HEK293 (cell line): ENCODE measurements at regions not wholly inside any gene's neighbourhood (a gene's known extent, or its start where the extent isn't known, plus 50 kb on each side); places are given as distances from the start of the nearest gene placed in this dataset.

ENCODE experiments used
- CTCF ChIA-PET: fragments of 350-600 bp; formaldehyde crosslinking; extraction: SDS; loops from one replicate; lab custom pipeline; 2021; ENCODE audit warnings: antibody characterized with exemption; lab: Yijun Ruan, JAX
- POLR2A ChIA-PET: fragments of 300-600 bp; formaldehyde crosslinking; extraction: SDS; loops from one replicate; lab custom pipeline; 2020; ENCODE audit warnings: antibody characterized with exemption, inconsistent platforms; lab: Yijun Ruan, JAX
- H3K27ac ChIP-seq: fragments of 200-500 bp; sonication (Bioruptor generic); 2 replicates; pipeline ENCODE4 v1.5.1; 2014; ENCODE audit warnings: low read depth, low read length, control low read depth, inconsistent platforms; ENCODE audit errors: extremely low read depth
- H3K36me3 ChIP-seq, 2 experiments: fragments of 200-500 bp in 1 of 2; sonication (Bioruptor generic) in 1 of 2; 1 replicate in 1 of 2; 2 replicates in 1 of 2; pipeline ENCODE4 v1.5.1; 2014 to 2017; ENCODE audit warnings: inconsistent platforms in 2 of 2, low read length in 2 of 2; ENCODE audit not compliant: control insufficient read depth in 2 of 2, insufficient read depth in 1 of 2
- H3K4me1 ChIP-seq: fragments of 200-500 bp; sonication (Bioruptor generic); 2 replicates; pipeline ENCODE4 v1.5.1; 2014; ENCODE audit warnings: mild to moderate bottlenecking, low read length, inconsistent platforms; ENCODE audit not compliant: control insufficient read depth, insufficient read depth
- H3K4me3 ChIP-seq: 2 replicates; pipeline ENCODE4 v1.5.1; 2011; ENCODE audit warnings: low read depth, mild to moderate bottlenecking, control low read depth, low read length, moderate library complexity
- H3K9me3 ChIP-seq: fragments of 200-500 bp; sonication (Bioruptor generic); 2 replicates; pipeline ENCODE4 v1.5.1; 2014; ENCODE audit warnings: low read depth, low read length, inconsistent platforms; ENCODE audit not compliant: control insufficient read depth, insufficient read depth
- KLF17 ChIP-seq: fragments of 450-650 bp; formaldehyde crosslinking; IDR thresholded peaks from 2 replicates; pipeline ENCODE4 v1.5.1; 2016; ENCODE audit warnings: missing biosample characterization, missing genetic modification characterization
- REST ChIP-seq: fragments of 450-650 bp; formaldehyde crosslinking; IDR thresholded peaks from 2 replicates; pipeline ENCODE4 v1.5.1; 2016; ENCODE audit warnings: missing biosample characterization, missing genetic modification characterization
- SALL2 ChIP-seq: fragments of 450-650 bp; formaldehyde crosslinking; IDR thresholded peaks from 2 replicates; pipeline ENCODE4 v1.5.0; 2017; ENCODE audit warnings: missing biosample characterization, mild to moderate bottlenecking, missing genetic modification characterization, borderline replicate concordance
- ZBTB1 ChIP-seq: fragments of 450-650 bp; formaldehyde crosslinking; IDR thresholded peaks from 2 replicates; pipeline ENCODE4 v1.5.1; 2016; ENCODE audit warnings: missing biosample characterization, missing genetic modification characterization
- ZBTB17 ChIP-seq: fragments of 450-650 bp; formaldehyde crosslinking; IDR thresholded peaks from 2 replicates; pipeline ENCODE4 v1.5.1; 2016; ENCODE audit warnings: missing biosample characterization, missing genetic modification characterization
- ZBTB20 ChIP-seq: fragments of 450-650 bp; formaldehyde crosslinking; IDR thresholded peaks from 2 replicates; pipeline ENCODE4 v1.5.1; 2016; ENCODE audit warnings: missing biosample characterization, missing genetic modification characterization
- ZBTB48 ChIP-seq: fragments of 450-650 bp; formaldehyde crosslinking; IDR thresholded peaks from 2 replicates; pipeline ENCODE4 v1.5.1; 2016; ENCODE audit warnings: missing biosample characterization, missing genetic modification characterization
- ZBTB49 ChIP-seq: fragments of 450-650 bp; formaldehyde crosslinking; IDR thresholded peaks from 2 replicates; pipeline ENCODE4 v1.5.1; 2016; ENCODE audit warnings: missing biosample characterization, missing genetic modification characterization, low read depth
- ZBTB6 ChIP-seq: fragments of 450-650 bp; formaldehyde crosslinking; IDR thresholded peaks from 2 replicates; pipeline ENCODE4 v1.5.1; 2017; ENCODE audit warnings: missing biosample characterization, missing genetic modification characterization
- ZFP3 ChIP-seq: fragments of 450-650 bp; formaldehyde crosslinking; IDR thresholded peaks from 2 replicates; pipeline ENCODE4 v1.5.1; 2016; ENCODE audit warnings: low read depth, missing biosample characterization, missing genetic modification characterization
- ZNF169 ChIP-seq: fragments of 450-650 bp; formaldehyde crosslinking; IDR thresholded peaks from 2 replicates; pipeline ENCODE4 v1.5.1; 2016; ENCODE audit warnings: missing biosample characterization, missing genetic modification characterization
- ZNF211 ChIP-seq: fragments of 450-650 bp; formaldehyde crosslinking; IDR thresholded peaks from 2 replicates; pipeline ENCODE4 v1.5.1; 2016; ENCODE audit warnings: low read depth, missing biosample characterization, missing genetic modification characterization
- ZNF23 ChIP-seq: fragments of 450-650 bp; formaldehyde crosslinking; IDR thresholded peaks from 2 replicates; pipeline ENCODE4 v1.5.1; 2016; ENCODE audit warnings: missing biosample characterization, missing genetic modification characterization, borderline replicate concordance
- ZNF335 ChIP-seq: fragments of 450-650 bp; formaldehyde crosslinking; conservative IDR thresholded peaks from 2 replicates; pipeline ENCODE4 v1.5.1; 2016; ENCODE audit warnings: missing biosample characterization, missing genetic modification characterization
- ZNF341 ChIP-seq: fragments of 450-650 bp; formaldehyde crosslinking; IDR thresholded peaks from 2 replicates; pipeline ENCODE4; 2016; ENCODE audit warnings: low read depth, missing biosample characterization, missing genetic modification characterization
- ZNF362 ChIP-seq: fragments of 450-650 bp; formaldehyde crosslinking; IDR thresholded peaks from 2 replicates; pipeline ENCODE4 v1.5.1; 2016; ENCODE audit warnings: missing biosample characterization, missing genetic modification characterization
- ZNF366 ChIP-seq: fragments of 450-650 bp; formaldehyde crosslinking; conservative IDR thresholded peaks from 2 replicates; pipeline ENCODE4 v1.5.1; 2016; ENCODE audit warnings: missing biosample characterization, missing genetic modification characterization
- ZNF423 ChIP-seq: fragments of 450-650 bp; formaldehyde crosslinking; IDR thresholded peaks from 2 replicates; pipeline ENCODE4 v1.5.1; 2016; ENCODE audit warnings: missing biosample characterization, missing genetic modification characterization
- ZNF549 ChIP-seq: fragments of 450-650 bp; IDR thresholded peaks from 2 replicates; pipeline ENCODE4 v1.5.1; 2018; ENCODE audit warnings: missing biosample characterization, missing genetic modification characterization, mild to moderate bottlenecking, inconsistent platforms, moderate library complexity
- ZNF561 ChIP-seq: fragments of 450-650 bp; IDR thresholded peaks from 2 replicates; pipeline ENCODE4 v1.5.1; 2018; ENCODE audit warnings: missing biosample characterization, missing genetic modification characterization, borderline replicate concordance
- ZNF600 ChIP-seq: fragments of 450-650 bp; formaldehyde crosslinking; IDR thresholded peaks from 2 replicates; pipeline ENCODE4 v1.5.1; 2016; ENCODE audit warnings: missing biosample characterization, missing genetic modification characterization
- ZNF707 ChIP-seq: fragments of 450-650 bp; formaldehyde crosslinking; IDR thresholded peaks from 2 replicates; pipeline ENCODE4 v1.5.1; 2016; ENCODE audit warnings: missing biosample characterization, missing genetic modification characterization
- ZNF792 ChIP-seq: fragments of 450-650 bp; formaldehyde crosslinking; IDR thresholded peaks from 2 replicates; pipeline ENCODE4 v1.5.1; 2016; ENCODE audit warnings: missing biosample characterization, missing genetic modification characterization
- ZNF837 ChIP-seq: fragments of 450-650 bp; formaldehyde crosslinking; IDR thresholded peaks from 2 replicates; pipeline ENCODE4 v1.5.1; 2016; ENCODE audit warnings: missing biosample characterization, missing genetic modification characterization
- ZNF843 ChIP-seq: fragments of 450-650 bp; formaldehyde crosslinking; IDR thresholded peaks from 2 replicates; pipeline ENCODE4 v1.5.1; 2016; ENCODE audit warnings: missing biosample characterization, missing genetic modification characterization
- ZSCAN30 ChIP-seq: fragments of 450-650 bp; IDR thresholded peaks from 2 replicates; pipeline ENCODE4 v1.5.1; 2018; ENCODE audit warnings: missing biosample characterization, mild to moderate bottlenecking, missing genetic modification characterization, moderate library complexity

- ChIA-PET CTCF (interaction anchor here (0.6 to 0.7 kb wide), 2 partner anchors 64 to 623 kb away, joined by 4 to 5 read pairs; no protein-coding TSS in a partner anchor), POLR2A (no interaction called here)
- no peaks in the 10 kb centered on the region for H3K36me3 ChIP-seq
- no peak overlapping the region for H3K4me3 ChIP-seq
- TF ChIP-seq ZNF423 (tag by site-specific recombination) (no peak), SALL2 (tag by site-specific recombination) (no peak), ZFP3 (tag by site-specific recombination) (no peak), ZNF792 (tag by site-specific recombination) (no peak), ZNF23 (tag by site-specific recombination) (no peak), ZBTB6 (tag by site-specific recombination) (no peak), ZNF362 (tag by site-specific recombination) (no peak), ZNF837 (tag by site-specific recombination) (no peak), ZNF211 (no peak), ZBTB17 (tag by site-specific recombination) (no peak), ZBTB49 (tag by site-specific recombination) (no peak), ZBTB20 (no peak), ZNF549 (tag by site-specific recombination) (no peak), ZNF561 (no peak), ZNF843 (tag by site-specific recombination) (no peak), ZNF600 (no peak), ZSCAN30 (no peak), REST (tag by site-specific recombination) (no peak)
- no peaks in the 10 kb centered on the region for H3K4me1 ChIP-seq
- no peaks in the 10 kb centered on the region for H3K9me3 ChIP-seq
- no peak overlapping the region for H3K27ac ChIP-seq
Measured at GRCh38 chr11:24163146-24163545, 333.7 kb upstream of the LUZP2 start.

GRCh38 chr11:24163841-24164240, 333.0 kb upstream of the LUZP2 start:
- no peaks in the 10 kb centered on the region for H3K9me3 ChIP-seq
- TF ChIP-seq ZBTB49 (tag by site-specific recombination) (no peak), KLF17 (tag by site-specific recombination) (no peak), ZBTB1 (no peak), ZNF335 (tag by site-specific recombination) (no peak), ZNF843 (tag by site-specific recombination) (no peak), ZBTB48 (tag by site-specific recombination) (no peak), ZNF169 (tag by site-specific recombination) (no peak), ZNF341 (tag by site-specific recombination) (no peak), ZNF707 (tag by site-specific recombination) (no peak), ZNF366 (tag by site-specific recombination) (no peak)
- no peak overlapping the region for H3K27ac ChIP-seq
- ChIA-PET POLR2A (no interaction called here), CTCF (no interaction called here)
- no peaks in the 10 kb centered on the region for H3K36me3 ChIP-seq
- no peak overlapping the region for H3K4me3 ChIP-seq
- H3K4me1 ChIP-seq, result no peaks in the 10 kb centered on the region
